ENCODE measurements at regions not wholly inside any gene's neighbourhood (a gene's known extent, or its start where the extent isn't known, plus 50 kb on each side); places are given as distances from the start of the nearest gene placed in this dataset.

GRCh38 chr2:3001615-3002560 is 375.7 kb downstream of the EIPR1 start:
- peak; percentile 0 to 42 for DNase-seq (ENCODE audit: low read depth in 2 of 2)
- TF ChIP-seq, protein P1, sequence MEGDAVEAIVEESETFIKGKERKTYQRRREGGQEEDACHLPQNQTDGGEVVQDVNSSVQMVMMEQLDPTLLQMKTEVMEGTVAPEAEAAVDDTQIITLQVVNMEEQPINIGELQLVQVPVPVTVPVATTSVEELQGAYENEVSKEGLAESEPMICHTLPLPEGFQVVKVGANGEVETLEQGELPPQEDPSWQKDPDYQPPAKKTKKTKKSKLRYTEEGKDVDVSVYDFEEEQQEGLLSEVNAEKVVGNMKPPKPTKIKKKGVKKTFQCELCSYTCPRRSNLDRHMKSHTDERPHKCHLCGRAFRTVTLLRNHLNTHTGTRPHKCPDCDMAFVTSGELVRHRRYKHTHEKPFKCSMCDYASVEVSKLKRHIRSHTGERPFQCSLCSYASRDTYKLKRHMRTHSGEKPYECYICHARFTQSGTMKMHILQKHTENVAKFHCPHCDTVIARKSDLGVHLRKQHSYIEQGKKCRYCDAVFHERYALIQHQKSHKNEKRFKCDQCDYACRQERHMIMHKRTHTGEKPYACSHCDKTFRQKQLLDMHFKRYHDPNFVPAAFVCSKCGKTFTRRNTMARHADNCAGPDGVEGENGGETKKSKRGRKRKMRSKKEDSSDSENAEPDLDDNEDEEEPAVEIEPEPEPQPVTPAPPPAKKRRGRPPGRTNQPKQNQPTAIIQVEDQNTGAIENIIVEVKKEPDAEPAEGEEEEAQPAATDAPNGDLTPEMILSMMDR (IDR thresholded peaks at IDR 0.05; ENCODE audit: low read depth, low read length): no peak
- no peak overlapping the region for H3K4me3 ChIP-seq (replicated peaks in 1 of 2; ENCODE audit: low read depth in 2 of 2, low read length in 2 of 2)

GRCh38 chr2:3000968-3001367 is 376.6 kb downstream of the EIPR1 start:
- H3K4me3 ChIP-seq (replicated peaks in 1 of 2; ENCODE audit: low read depth in 2 of 2, low read length in 2 of 2): no peak overlapping the region
- TF ChIP-seq, protein P1 (IDR thresholded peaks at IDR 0.05; ENCODE audit: low read depth, low read length): no peak

GRCh38 chr2:3000125-3000524 is 377.5 kb downstream of the EIPR1 start:
- DNase-seq (ENCODE audit: low read depth in 2 of 2): no peak
- no peak overlapping the region for H3K4me3 ChIP-seq (replicated peaks in 1 of 2; ENCODE audit: low read depth in 2 of 2, low read length in 2 of 2)
- TF ChIP-seq, protein P1 (IDR thresholded peaks at IDR 0.05; ENCODE audit: low read depth, low read length): no peak

More at GRCh38 chr2:3000968-3001367, 376.6 kb downstream of the EIPR1 start:
- no peak for DNase-seq (ENCODE audit: low read depth in 2 of 2)

- TF ChIP-seq, protein P1 (IDR thresholded peaks at IDR 0.05; ENCODE audit: low read depth, low read length): no peak
- DNase-seq (ENCODE audit: low read depth in 2 of 2): no peak
- no peak overlapping the region for H3K4me3 ChIP-seq (replicated peaks in 1 of 2; ENCODE audit: low read depth in 2 of 2, low read length in 2 of 2)
Observed at GRCh38 chr2:2998971-2999370, 378.6 kb downstream of the EIPR1 start.

GRCh38 chr2:2993172-2993692 is 384.4 kb downstream of the EIPR1 start:
- no peak for DNase-seq (ENCODE audit: low read depth in 2 of 2)

GRCh38 chr2:2992634-2993033 is 385.0 kb downstream of the EIPR1 start:
- no peak overlapping the region for H3K4me3 ChIP-seq (replicated peaks in 1 of 2; ENCODE audit: low read depth in 2 of 2, low read length in 2 of 2)
- no peak for DNase-seq (ENCODE audit: low read depth in 2 of 2)
- TF ChIP-seq, protein P1 (IDR thresholded peaks at IDR 0.05; ENCODE audit: low read depth, low read length): no peak

More at GRCh38 chr2:2993172-2993692, 384.4 kb downstream of the EIPR1 start:
- no peak overlapping the region for H3K4me3 ChIP-seq (replicated peaks in 1 of 2; ENCODE audit: low read depth in 2 of 2, low read length in 2 of 2)
- TF ChIP-seq, protein P1 (IDR thresholded peaks at IDR 0.05; ENCODE audit: low read depth, low read length): no peak
